ENCODE measurements at regions not wholly inside any gene's neighbourhood (a gene's known extent, or its start where the extent isn't known, plus 50 kb on each side); places are given as distances from the start of the nearest gene placed in this dataset.
"Not testable (repeated sequence)": the region's sequence is repeated elsewhere in the genome, so short reads cannot be mapped to it uniquely, and the experiment has no call there.

DNA sequence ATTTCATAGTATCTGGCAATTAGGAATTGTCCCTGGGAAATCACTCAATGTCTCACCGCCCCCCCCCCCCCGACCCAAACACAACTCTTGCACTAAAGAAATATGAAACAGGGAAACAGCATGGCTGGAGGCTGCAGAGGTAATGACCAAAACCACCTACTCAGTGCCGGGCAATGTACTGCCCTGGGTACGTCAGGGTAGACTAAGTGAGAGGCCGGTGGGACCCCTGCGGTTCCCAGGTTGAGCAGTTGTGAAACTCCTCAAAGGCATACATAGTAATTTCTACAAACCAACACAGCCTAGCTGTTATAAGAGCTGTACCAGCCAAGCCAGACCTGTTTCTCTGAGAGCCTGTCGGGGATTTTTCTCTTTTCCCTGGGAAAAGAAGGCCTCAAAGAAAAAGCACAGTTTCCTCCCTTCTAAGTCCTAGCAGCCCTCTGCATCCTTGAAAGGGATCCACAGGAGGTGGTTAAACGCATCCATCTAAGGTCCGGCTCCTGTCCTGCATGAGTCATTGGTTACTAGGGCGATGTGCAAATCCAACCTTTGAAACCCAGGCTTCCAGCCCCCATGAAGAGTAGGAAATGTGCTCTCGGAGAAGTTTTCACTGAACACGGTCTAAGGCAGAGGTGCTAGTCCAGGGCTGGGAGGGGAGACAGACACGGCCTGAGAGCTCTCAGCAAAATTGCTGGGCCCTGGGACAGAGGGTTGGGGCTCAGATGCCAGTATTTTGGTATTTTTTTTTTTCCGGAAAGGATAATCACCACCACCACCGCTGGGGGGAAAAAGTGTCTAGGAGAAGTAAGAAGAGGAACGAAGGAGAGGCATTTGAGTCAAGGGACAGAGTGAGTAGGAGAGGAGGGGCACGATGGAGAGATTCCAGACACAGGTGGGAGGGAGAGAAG, 172.8 kb downstream of the ATP6V0E2 start:
- TF ChIP-seq, protein P1, sequence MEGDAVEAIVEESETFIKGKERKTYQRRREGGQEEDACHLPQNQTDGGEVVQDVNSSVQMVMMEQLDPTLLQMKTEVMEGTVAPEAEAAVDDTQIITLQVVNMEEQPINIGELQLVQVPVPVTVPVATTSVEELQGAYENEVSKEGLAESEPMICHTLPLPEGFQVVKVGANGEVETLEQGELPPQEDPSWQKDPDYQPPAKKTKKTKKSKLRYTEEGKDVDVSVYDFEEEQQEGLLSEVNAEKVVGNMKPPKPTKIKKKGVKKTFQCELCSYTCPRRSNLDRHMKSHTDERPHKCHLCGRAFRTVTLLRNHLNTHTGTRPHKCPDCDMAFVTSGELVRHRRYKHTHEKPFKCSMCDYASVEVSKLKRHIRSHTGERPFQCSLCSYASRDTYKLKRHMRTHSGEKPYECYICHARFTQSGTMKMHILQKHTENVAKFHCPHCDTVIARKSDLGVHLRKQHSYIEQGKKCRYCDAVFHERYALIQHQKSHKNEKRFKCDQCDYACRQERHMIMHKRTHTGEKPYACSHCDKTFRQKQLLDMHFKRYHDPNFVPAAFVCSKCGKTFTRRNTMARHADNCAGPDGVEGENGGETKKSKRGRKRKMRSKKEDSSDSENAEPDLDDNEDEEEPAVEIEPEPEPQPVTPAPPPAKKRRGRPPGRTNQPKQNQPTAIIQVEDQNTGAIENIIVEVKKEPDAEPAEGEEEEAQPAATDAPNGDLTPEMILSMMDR (conservative IDR thresholded peaks at IDR 0.05 in 1 of 2, IDR thresholded peaks at IDR 0.05 in 1 of 2; ENCODE audit: extremely low read depth in 1 of 2, insufficient read depth in 1 of 2, low read depth in 1 of 2, low read length in 2 of 2): not testable (repeated sequence)
- TF ChIP-seq EZH2 (IDR thresholded peaks at IDR 0.05; ENCODE audit: borderline replicate concordance, low read length): not testable (repeated sequence)

All from mammary epithelial cell (primary cell).